GM12878 (cell line): ENCODE measurements at regions not wholly inside any gene's neighbourhood (a gene's known extent, or its start where the extent isn't known, plus 50 kb on each side); places are given as distances from the start of the nearest gene placed in this dataset.

ENCODE experiments used
- ATAC-seq: fragments of 200-7000 bp; cut with Tn5 transposase; 3 replicates; pipeline ENCODE4 v1.9.1; 2020; ENCODE audit warnings: mild to moderate bottlenecking, moderate library complexity
- BruUV-seq: library from RNA; stranded (reverse); fragments of 400-500 nt; replicated peaks from 2 replicates; lab custom pipeline; 2021; lab: Mats Ljungman, UMichigan
- CTCF ChIA-PET: fragments of 300-600 bp; sonication (Branson Sonifier 250); formaldehyde crosslinking; extraction: SDS; loops from one replicate; lab custom pipeline; 2021; ENCODE audit warnings: inconsistent platforms; lab: Yijun Ruan, JAX
- POLR2A ChIA-PET: fragments of 350-600 bp; formaldehyde crosslinking; extraction: SDS; loops from one replicate; lab custom pipeline; 2021; ENCODE audit warnings: inconsistent platforms; lab: Charles Lee
- RAD21 ChIA-PET: fragments of 300-600 bp; sonication (Branson Sonifier 250); formaldehyde crosslinking; loops from one replicate; lab custom pipeline; 2023; ENCODE audit warnings: antibody characterized with exemption; ENCODE audit not compliant: unreplicated experiment; lab: Charles Lee
- SMC1A ChIA-PET: fragments of 300-600 bp; sonication (Branson Sonifier 250); formaldehyde crosslinking; loops from one replicate; lab custom pipeline; 2023; ENCODE audit not compliant: unreplicated experiment, uncharacterized antibody; lab: Charles Lee
- DNase-seq: peaks from one replicate; pipeline ENCODE4 v3.0.0-alpha.2; 2011; ENCODE audit warnings: low read depth, low spot score
- FAIRE-seq: peaks from 3 replicates; lab custom pipeline; 2011; peaks lifted over from hg19 to GRCh38; lab: Jason Lieb, UNC
- H2AFZ ChIP-seq: 2 replicates; pipeline ENCODE4 v1.6.0; 2011; ENCODE audit warnings: low read depth, low read length, control low read depth; ENCODE audit not compliant: control insufficient read depth
- H3K27ac ChIP-seq: 2 replicates; pipeline ENCODE4 v1.5.1; 2011; ENCODE audit warnings: control low read depth; ENCODE audit not compliant: control insufficient read depth, insufficient read depth
- H3K27me3 ChIP-seq, 2 experiments: replicated peaks in 1 of 2; 2 replicates each; pipeline versions ENCODE4 v1.6.0 to v1.6.1; 2011; ENCODE audit warnings: low read length in 1 of 2; ENCODE audit not compliant: control insufficient read depth in 2 of 2, insufficient read depth in 2 of 2
- H3K36me3 ChIP-seq, 2 experiments: 2 replicates each; pipeline ENCODE4 v1.5.1; 2011; ENCODE audit warnings: low read length in 1 of 2; ENCODE audit not compliant: control insufficient read depth in 2 of 2, insufficient read depth in 2 of 2
- H3K4me1 ChIP-seq: 2 replicates; pipeline ENCODE4 v1.6.1; 2011; ENCODE audit warnings: mild to moderate bottlenecking, low read length, moderate library complexity, mixed read lengths; ENCODE audit not compliant: control insufficient read depth, insufficient read depth
- H3K4me2 ChIP-seq: 2 replicates; pipeline ENCODE4 v1.6.0; 2011; ENCODE audit warnings: control low read depth; ENCODE audit not compliant: control insufficient read depth, insufficient read depth
- H3K4me3 ChIP-seq: fragments of 200-600 bp; sonication (generic); 2 replicates; pipeline ENCODE4 v1.5.1; 2016
- H3K79me2 ChIP-seq: 2 replicates; pipeline ENCODE4 v1.6.0; 2011; ENCODE audit warnings: low read length; ENCODE audit not compliant: control insufficient read depth, insufficient read depth
- H3K9ac ChIP-seq: 2 replicates; pipeline ENCODE4 v1.8.0; 2011; ENCODE audit warnings: low read length, control low read depth, mixed read lengths; ENCODE audit not compliant: control insufficient read depth, insufficient read depth
- H3K9me3 ChIP-seq: replicated peaks from 3 replicates; pipeline ENCODE4 v1.5.1; 2011; ENCODE audit warnings: mild to moderate bottlenecking, low read length; ENCODE audit not compliant: control insufficient read depth, insufficient read depth
- H4K20me1 ChIP-seq: 2 replicates; pipeline ENCODE4 v1.6.0; 2011; ENCODE audit not compliant: control insufficient read depth, insufficient read depth
- ESRRA ChIP-seq: IDR thresholded peaks from 2 replicates; pipeline ENCODE4 v1.6.1; 2012; ENCODE audit warnings: mild to moderate bottlenecking, low read length, improper control_type of control experiment
- HDAC2 ChIP-seq: fragments of 200-600 bp; sonication (generic); IDR thresholded peaks from 2 replicates; pipeline ENCODE4 v1.6.1; 2017
- IRF5 ChIP-seq: fragments of 450-650 bp; IDR thresholded peaks from 2 replicates; pipeline ENCODE4 v1.6.1; 2017; ENCODE audit warnings: borderline replicate concordance
- KLF5 ChIP-seq: fragments of 450-650 bp; IDR thresholded peaks from 2 replicates; pipeline ENCODE4 v1.6.1; 2014; ENCODE audit warnings: mild to moderate bottlenecking; ENCODE audit not compliant: partially characterized antibody
- POLR2A ChIP-seq: IDR thresholded peaks from 2 replicates; pipeline ENCODE4 v1.6.1; 2011; ENCODE audit warnings: low read depth, mild to moderate bottlenecking, low read length
- POU2F2 ChIP-seq: IDR thresholded peaks from 3 replicates; pipeline ENCODE4 v1.6.1; 2011; ENCODE audit warnings: low read depth, mild to moderate bottlenecking, low read length, borderline replicate concordance
- RAD21 ChIP-seq: IDR thresholded peaks from 2 replicates; pipeline ENCODE4 v1.6.1; 2011; ENCODE audit warnings: mild to moderate bottlenecking, low read depth, low read length, moderate library complexity; ENCODE audit not compliant: insufficient read depth
- RAD51 ChIP-seq: fragments of 450-650 bp; IDR thresholded peaks from 2 replicates; pipeline ENCODE4 v1.6.1; 2016; ENCODE audit warnings: moderate library complexity, mild to moderate bottlenecking, inconsistent platforms
- SMAD1 ChIP-seq: fragments of 450-650 bp; IDR thresholded peaks from 2 replicates; pipeline ENCODE4 v1.6.1; 2018; ENCODE audit warnings: mild to moderate bottlenecking, low read depth; ENCODE audit not compliant: partially characterized antibody
- SUZ12 ChIP-seq: fragments of 200-600 bp; sonication (generic); IDR thresholded peaks from one replicate; pipeline ENCODE4 v1.6.1; 2018; ENCODE audit warnings: antibody characterized with exemption, mild to moderate bottlenecking; ENCODE audit not compliant: unreplicated experiment
- WRNIP1 ChIP-seq: IDR thresholded peaks from 2 replicates; pipeline ENCODE4 v1.6.1; 2011; ENCODE audit warnings: low read depth, low read length, improper control_type of control experiment, borderline replicate concordance
- ZNF384 ChIP-seq: IDR thresholded peaks from 2 replicates; pipeline ENCODE4 v1.6.1; 2012; ENCODE audit warnings: low read depth, mild to moderate bottlenecking, low read length, improper control_type of control experiment, borderline replicate concordance
- WGBS: methylation state at CpG from one replicate; pipeline ENCODE4 v1.1.6; 2016; ENCODE audit warnings: low lambda C conversion rate; ENCODE audit not compliant: insufficient replicate concordance, insufficient coverage; ENCODE audit errors: missing lambda C conversion rate; 5-methylcytosine and 5-hydroxymethylcytosine counted together
- in situ Hi-C: fragments of 300-500 bp; cut with MboI; formaldehyde crosslinking; loops from 9 replicates; pipeline ENCODE4 v1.14.3; 2018; ENCODE audit warnings: mixed read lengths
- intact Hi-C: fragments of 100-400 bp; cut with micrococcal nuclease; formaldehyde crosslinking; loops from one replicate; pipeline ENCODE4 v1.14.2; 2022; ENCODE audit not compliant: unreplicated experiment
- TF ChIP-seq, protein P1 (sequence below), 3 experiments: IDR thresholded peaks in 2 of 3; conservative IDR thresholded peaks in 1 of 3; 2 replicates each; pipeline ENCODE4 v1.5.1; 2011; ENCODE audit warnings: low read depth in 3 of 3, low read length in 3 of 3, mild to moderate bottlenecking in 3 of 3, control low read depth in 2 of 3, moderate library complexity in 2 of 3, inconsistent platforms in 1 of 3, mixed read lengths in 1 of 3; ENCODE audit not compliant: control insufficient read depth in 2 of 3, insufficient read depth in 1 of 3; ENCODE audit errors: extremely low read depth in 1 of 3
- TF ChIP-seq, protein P2 (sequence below): IDR thresholded peaks from 2 replicates; pipeline ENCODE4 v1.6.1; 2011; ENCODE audit warnings: borderline replicate concordance, low read depth, mild to moderate bottlenecking, moderate library complexity, mixed read lengths, low read length; ENCODE audit not compliant: insufficient read depth; ENCODE audit errors: extremely low read length
- TF ChIP-seq, protein P3 (sequence below): IDR thresholded peaks from 2 replicates; pipeline ENCODE4 v1.6.1; 2011; ENCODE audit warnings: low read depth, low read length, improper control_type of control experiment, borderline replicate concordance
- TF ChIP-seq, protein P4 (sequence below): fragments of 450-650 bp; IDR thresholded peaks from 2 replicates; pipeline ENCODE4 v1.6.1; 2017; ENCODE audit warnings: mild to moderate bottlenecking, low read depth, inconsistent platforms; ENCODE audit not compliant: poor library complexity, severe bottlenecking
- TF ChIP-seq, protein P5 (sequence below): IDR thresholded peaks from 2 replicates; pipeline ENCODE4 v1.6.1; 2012; ENCODE audit warnings: low read depth, low read length, improper control_type of control experiment

DNA sequence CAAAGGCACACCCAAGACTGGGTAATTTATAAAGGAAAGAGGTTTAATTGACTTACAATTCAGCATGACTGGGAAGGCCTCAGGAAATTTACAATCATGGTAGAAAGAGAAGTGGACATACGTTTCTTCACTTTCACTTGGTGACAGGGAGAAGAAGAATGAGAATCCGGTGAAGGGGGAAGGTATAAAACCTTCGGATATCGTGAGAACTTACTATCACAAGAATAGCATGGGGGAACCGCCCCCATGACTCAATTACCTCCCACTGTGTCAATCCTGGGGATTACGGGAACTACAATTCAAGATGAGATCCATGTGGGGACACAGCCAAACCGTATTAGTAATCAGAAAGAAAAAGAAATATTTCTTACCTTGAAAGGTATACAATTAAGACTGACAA lies 782.9 kb upstream of the HS3ST1 start:
- FAIRE-seq (no peak), ATAC-seq (no peak), DNase-seq (no peak)
- no peaks in the 10 kb centered on the region for H3K4me1 ChIP-seq
- H3K9ac ChIP-seq, result no peak overlapping the region
- intact Hi-C loops, result no loop called here
- H3K4me2 ChIP-seq, result no peak overlapping the region
- in situ Hi-C loops, result no loop called here
- H4K20me1 ChIP-seq, result no peaks in the 10 kb centered on the region
- POLR2A ChIA-PET, result no interaction called here
- H3K79me2 ChIP-seq, result no peaks in the 10 kb centered on the region
- CTCF ChIA-PET, result no interaction called here
- SMC1A ChIA-PET, result no interaction called here
- no peaks in the 10 kb centered on the region for H3K36me3 ChIP-seq
- no peak overlapping the region for H3K4me3 ChIP-seq
- TF ChIP-seq SMAD1 (no peak), IRF5 (no peak), ESRRA (no peak), WRNIP1 (no peak), POLR2A (no peak), KLF5 (no peak), RAD21 (no peak), ZNF384 (no peak), HDAC2 (no peak), POU2F2 (no peak), RAD51 (no peak), SUZ12 (no peak)
- TF ChIP-seq, protein P1, sequence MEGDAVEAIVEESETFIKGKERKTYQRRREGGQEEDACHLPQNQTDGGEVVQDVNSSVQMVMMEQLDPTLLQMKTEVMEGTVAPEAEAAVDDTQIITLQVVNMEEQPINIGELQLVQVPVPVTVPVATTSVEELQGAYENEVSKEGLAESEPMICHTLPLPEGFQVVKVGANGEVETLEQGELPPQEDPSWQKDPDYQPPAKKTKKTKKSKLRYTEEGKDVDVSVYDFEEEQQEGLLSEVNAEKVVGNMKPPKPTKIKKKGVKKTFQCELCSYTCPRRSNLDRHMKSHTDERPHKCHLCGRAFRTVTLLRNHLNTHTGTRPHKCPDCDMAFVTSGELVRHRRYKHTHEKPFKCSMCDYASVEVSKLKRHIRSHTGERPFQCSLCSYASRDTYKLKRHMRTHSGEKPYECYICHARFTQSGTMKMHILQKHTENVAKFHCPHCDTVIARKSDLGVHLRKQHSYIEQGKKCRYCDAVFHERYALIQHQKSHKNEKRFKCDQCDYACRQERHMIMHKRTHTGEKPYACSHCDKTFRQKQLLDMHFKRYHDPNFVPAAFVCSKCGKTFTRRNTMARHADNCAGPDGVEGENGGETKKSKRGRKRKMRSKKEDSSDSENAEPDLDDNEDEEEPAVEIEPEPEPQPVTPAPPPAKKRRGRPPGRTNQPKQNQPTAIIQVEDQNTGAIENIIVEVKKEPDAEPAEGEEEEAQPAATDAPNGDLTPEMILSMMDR (IDR thresholded peaks at IDR 0.05 in 2 of 3, conservative IDR thresholded peaks at IDR 0.05 in 1 of 3; ENCODE audit: control insufficient read depth in 2 of 3, extremely low read depth in 1 of 3, insufficient read depth in 1 of 3, low read depth in 3 of 3, low read length in 3 of 3), result no peak
- TF ChIP-seq, protein P2, sequence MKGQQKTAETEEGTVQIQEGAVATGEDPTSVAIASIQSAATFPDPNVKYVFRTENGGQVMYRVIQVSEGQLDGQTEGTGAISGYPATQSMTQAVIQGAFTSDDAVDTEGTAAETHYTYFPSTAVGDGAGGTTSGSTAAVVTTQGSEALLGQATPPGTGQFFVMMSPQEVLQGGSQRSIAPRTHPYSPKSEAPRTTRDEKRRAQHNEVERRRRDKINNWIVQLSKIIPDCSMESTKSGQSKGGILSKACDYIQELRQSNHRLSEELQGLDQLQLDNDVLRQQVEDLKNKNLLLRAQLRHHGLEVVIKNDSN, result no peak
- TF ChIP-seq, protein P3, sequence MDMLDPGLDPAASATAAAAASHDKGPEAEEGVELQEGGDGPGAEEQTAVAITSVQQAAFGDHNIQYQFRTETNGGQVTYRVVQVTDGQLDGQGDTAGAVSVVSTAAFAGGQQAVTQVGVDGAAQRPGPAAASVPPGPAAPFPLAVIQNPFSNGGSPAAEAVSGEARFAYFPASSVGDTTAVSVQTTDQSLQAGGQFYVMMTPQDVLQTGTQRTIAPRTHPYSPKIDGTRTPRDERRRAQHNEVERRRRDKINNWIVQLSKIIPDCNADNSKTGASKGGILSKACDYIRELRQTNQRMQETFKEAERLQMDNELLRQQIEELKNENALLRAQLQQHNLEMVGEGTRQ, result no peak
- TF ChIP-seq, protein P4, sequence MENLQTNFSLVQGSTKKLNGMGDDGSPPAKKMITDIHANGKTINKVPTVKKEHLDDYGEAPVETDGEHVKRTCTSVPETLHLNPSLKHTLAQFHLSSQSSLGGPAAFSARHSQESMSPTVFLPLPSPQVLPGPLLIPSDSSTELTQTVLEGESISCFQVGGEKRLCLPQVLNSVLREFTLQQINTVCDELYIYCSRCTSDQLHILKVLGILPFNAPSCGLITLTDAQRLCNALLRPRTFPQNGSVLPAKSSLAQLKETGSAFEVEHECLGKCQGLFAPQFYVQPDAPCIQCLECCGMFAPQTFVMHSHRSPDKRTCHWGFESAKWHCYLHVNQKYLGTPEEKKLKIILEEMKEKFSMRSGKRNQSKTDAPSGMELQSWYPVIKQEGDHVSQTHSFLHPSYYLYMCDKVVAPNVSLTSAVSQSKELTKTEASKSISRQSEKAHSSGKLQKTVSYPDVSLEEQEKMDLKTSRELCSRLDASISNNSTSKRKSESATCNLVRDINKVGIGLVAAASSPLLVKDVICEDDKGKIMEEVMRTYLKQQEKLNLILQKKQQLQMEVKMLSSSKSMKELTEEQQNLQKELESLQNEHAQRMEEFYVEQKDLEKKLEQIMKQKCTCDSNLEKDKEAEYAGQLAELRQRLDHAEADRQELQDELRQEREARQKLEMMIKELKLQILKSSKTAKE, result no peak
- TF ChIP-seq, protein P5, sequence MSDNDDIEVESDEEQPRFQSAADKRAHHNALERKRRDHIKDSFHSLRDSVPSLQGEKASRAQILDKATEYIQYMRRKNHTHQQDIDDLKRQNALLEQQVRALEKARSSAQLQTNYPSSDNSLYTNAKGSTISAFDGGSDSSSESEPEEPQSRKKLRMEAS, result no peak
- no peaks in the 10 kb centered on the region for H3K27me3 ChIP-seq
- H2AFZ ChIP-seq, result no peak overlapping the region
- RAD21 ChIA-PET, result no interaction called here
- no TSS peak for BruUV-seq
- H3K27ac ChIP-seq, result no peak overlapping the region
- 40% methylated on average over 7 of the region's 7 CpGs for WGBS
- H3K9me3 ChIP-seq, result no peaks in the 10 kb centered on the region; the same call in 2 of the 3 replicates
